CD14-positive monocyte (primary cell): ENCODE measurements at regions not wholly inside any gene's neighbourhood (a gene's known extent, or its start where the extent isn't known, plus 50 kb on each side); places are given as distances from the start of the nearest gene placed in this dataset.

ENCODE experiments used
- DNase-seq, 3 donors: peaks; one replicate each; pipeline ENCODE4 v3.0.0-alpha.2; 2011 to 2022
- H2AFZ ChIP-seq: 2 replicates; pipeline ENCODE4 v1.6.0; 2012; ENCODE audit warnings: mild to moderate bottlenecking, low read depth, low read length, inconsistent platforms; ENCODE audit not compliant: insufficient read depth, poor library complexity, severe bottlenecking
- H3K27ac ChIP-seq, 2 donors: 1 replicate in 1 of 2; 2 replicates in 1 of 2; pipeline ENCODE4 v1.5.1; 2012 to 2013; ENCODE audit warnings: low read length in 2 of 2, control low read depth in 1 of 2, inconsistent platforms in 1 of 2, low read depth in 1 of 2, mild to moderate bottlenecking in 1 of 2
- H3K27me3 ChIP-seq, 2 donors: one replicate each; pipeline versions ENCODE4 v1.6.0 to v1.6.1; 2011 to 2013; ENCODE audit warnings: low read length in 2 of 2; ENCODE audit not compliant: control insufficient read depth in 2 of 2, insufficient read depth in 2 of 2
- H3K36me3 ChIP-seq, 2 donors: replicated peaks in 1 of 2; 1 replicate in 1 of 2; 2 replicates in 1 of 2; pipeline versions ENCODE4 v1.5.1 to v1.6.1; 2012 to 2013; ENCODE audit warnings: low read length in 2 of 2, control low read depth in 1 of 2, inconsistent platforms in 1 of 2, mild to moderate bottlenecking in 1 of 2; ENCODE audit not compliant: insufficient read depth in 2 of 2, control insufficient read depth in 1 of 2
- H3K4me1 ChIP-seq, 2 donors: 1 replicate in 1 of 2; 2 replicates in 1 of 2; pipeline versions ENCODE4 v1.5.1 to v1.6.1; 2012 to 2013; ENCODE audit warnings: low read length in 2 of 2, control low read depth in 1 of 2, inconsistent platforms in 1 of 2, mild to moderate bottlenecking in 1 of 2, moderate library complexity in 1 of 2; ENCODE audit not compliant: insufficient read depth in 2 of 2, control insufficient read depth in 1 of 2
- H3K4me2 ChIP-seq: replicated peaks from 2 replicates; pipeline ENCODE3; 2012; ENCODE audit warnings: low read length, moderate library complexity, mild to moderate bottlenecking; ENCODE audit not compliant: poor library complexity, severe bottlenecking; ENCODE audit errors: extremely low read depth
- H3K4me3 ChIP-seq, 3 experiments: fragments of 200-600 bp in 1 of 3; sonication (generic) in 1 of 3; replicated peaks in 1 of 3; 1 replicate in 2 of 3; 2 replicates in 1 of 3; pipeline ENCODE4 v1.5.1; 2011 to 2013; ENCODE audit warnings: low read length in 3 of 3, mild to moderate bottlenecking in 3 of 3, control low read depth in 2 of 3, low read depth in 2 of 3, inconsistent platforms in 1 of 3, moderate library complexity in 1 of 3
- H3K79me2 ChIP-seq: 2 replicates; pipeline ENCODE4 v1.6.0; 2012; ENCODE audit warnings: mild to moderate bottlenecking, control low read depth, inconsistent platforms, low read length, moderate library complexity; ENCODE audit not compliant: insufficient read depth
- H3K9ac ChIP-seq: 2 replicates; pipeline ENCODE4 v1.6.0; 2017; ENCODE audit warnings: low read length, mild to moderate bottlenecking; ENCODE audit not compliant: insufficient read depth, poor library complexity, severe bottlenecking
- H3K9me3 ChIP-seq, 2 donors: replicated peaks in 1 of 2; 1 replicate in 1 of 2; 2 replicates in 1 of 2; pipeline versions ENCODE4 v1.5.1 to v1.6.1; 2012 to 2013; ENCODE audit warnings: low read length in 2 of 2, control low read depth in 1 of 2; ENCODE audit not compliant: control insufficient read depth in 1 of 2, insufficient read depth in 1 of 2
- H4K20me1 ChIP-seq: 2 replicates; pipeline ENCODE4 v1.6.0; 2012; ENCODE audit warnings: mild to moderate bottlenecking, low read length, control low read depth, moderate library complexity; ENCODE audit not compliant: insufficient read depth
- H3K27ac Mint-ChIP-seq, 7 donors: one replicate each; pipeline ENCODE4 v1.8.0; 2020; ENCODE audit warnings: mild to moderate bottlenecking in 7 of 7, mixed read lengths in 7 of 7, moderate library complexity in 6 of 7, inconsistent platforms in 2 of 7
- H3K27me3 Mint-ChIP-seq, 3 donors: one replicate each; pipeline ENCODE4 v1.8.0; 2021 to 2022; ENCODE audit warnings: low read depth in 3 of 3, mild to moderate bottlenecking in 3 of 3, mixed read lengths in 3 of 3, moderate library complexity in 3 of 3, inconsistent platforms in 1 of 3
- H3K36me3 Mint-ChIP-seq, 2 donors: one replicate each; pipeline ENCODE4 v1.8.0; 2020; ENCODE audit warnings: mixed read lengths in 2 of 2, inconsistent platforms in 1 of 2, mild to moderate bottlenecking in 1 of 2
- H3K4me1 Mint-ChIP-seq: one replicate; pipeline ENCODE4 v1.8.0; 2020; ENCODE audit warnings: mild to moderate bottlenecking, mixed read lengths
- H3K4me3 Mint-ChIP-seq, 2 donors: one replicate each; pipeline ENCODE4 v1.8.0; 2020; ENCODE audit warnings: mild to moderate bottlenecking in 2 of 2, mixed read lengths in 2 of 2, moderate library complexity in 1 of 2
- H3K9me3 Mint-ChIP-seq, 7 donors: one replicate each; pipeline ENCODE4 v1.8.0; 2020 to 2022; ENCODE audit warnings: mixed read lengths in 7 of 7, mild to moderate bottlenecking in 6 of 7, moderate library complexity in 6 of 7, inconsistent platforms in 2 of 7
- WGBS: methylation state at CpG from one replicate; pipeline ENCODE4 v1.1.5; 2013; ENCODE audit warnings: missing lambda C conversion rate; ENCODE audit not compliant: insufficient coverage; 5-methylcytosine and 5-hydroxymethylcytosine counted together
- intact Hi-C, 2 donors: fragments of 100-400 bp; cut with micrococcal nuclease; formaldehyde crosslinking; loops; one replicate each; pipeline versions ENCODE4 v1.15.0 to v1.15.1; 2023
- TF ChIP-seq, protein P1 (sequence below): fragments of 200-600 bp; IDR thresholded peaks from one replicate; pipeline ENCODE4 v1.8.0; 2022; ENCODE audit warnings: antibody characterized with exemption, mild to moderate bottlenecking

DNA sequence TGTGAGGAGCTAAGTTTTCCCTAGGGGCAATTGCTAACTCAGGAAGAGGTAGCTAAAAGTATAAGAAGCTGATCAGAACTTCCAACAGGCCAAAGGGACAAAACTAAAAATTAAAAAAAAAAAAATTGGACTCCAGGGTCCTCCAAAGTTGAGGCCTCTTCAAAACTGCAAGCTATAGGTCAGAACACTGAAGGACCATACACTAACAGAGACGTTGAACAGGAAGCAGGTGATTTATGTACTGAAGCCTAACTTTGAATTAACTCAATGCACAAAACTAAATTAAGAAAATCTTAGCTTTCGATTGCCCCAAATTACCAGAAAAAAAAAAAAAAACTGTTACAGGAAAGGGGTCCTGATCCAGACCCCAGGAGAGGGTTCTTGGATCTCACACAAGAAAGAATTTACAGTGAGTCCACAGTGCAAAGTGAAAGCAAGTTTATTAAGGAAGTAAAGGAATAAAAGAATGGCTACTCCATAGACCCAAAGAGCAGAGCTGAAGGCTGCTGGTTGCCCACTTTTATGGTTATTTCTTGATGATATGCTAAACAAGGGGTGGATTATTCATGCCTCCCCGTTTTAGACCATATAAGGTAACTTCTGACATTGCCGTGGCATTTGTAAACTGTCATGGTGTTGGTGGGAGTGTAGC, 442.8 kb upstream of the NECTIN3 start:
- H4K20me1 ChIP-seq, result no peaks in the 10 kb centered on the region
- Mint-ChIP-seq H3K36me3 (no peaks in the 10 kb centered on the region), H3K4me1 (peaks cover 4% of the 10 kb centered on the region), H3K9me3 (peaks cover 0 to 4% (median 2%) of the 10 kb centered on the region in 7 donors), H3K27me3 (no peaks in the 10 kb centered on the region), H3K4me3 (no peak overlapping the region), H3K27ac (no peak overlapping the region)
- TF ChIP-seq, protein P1, sequence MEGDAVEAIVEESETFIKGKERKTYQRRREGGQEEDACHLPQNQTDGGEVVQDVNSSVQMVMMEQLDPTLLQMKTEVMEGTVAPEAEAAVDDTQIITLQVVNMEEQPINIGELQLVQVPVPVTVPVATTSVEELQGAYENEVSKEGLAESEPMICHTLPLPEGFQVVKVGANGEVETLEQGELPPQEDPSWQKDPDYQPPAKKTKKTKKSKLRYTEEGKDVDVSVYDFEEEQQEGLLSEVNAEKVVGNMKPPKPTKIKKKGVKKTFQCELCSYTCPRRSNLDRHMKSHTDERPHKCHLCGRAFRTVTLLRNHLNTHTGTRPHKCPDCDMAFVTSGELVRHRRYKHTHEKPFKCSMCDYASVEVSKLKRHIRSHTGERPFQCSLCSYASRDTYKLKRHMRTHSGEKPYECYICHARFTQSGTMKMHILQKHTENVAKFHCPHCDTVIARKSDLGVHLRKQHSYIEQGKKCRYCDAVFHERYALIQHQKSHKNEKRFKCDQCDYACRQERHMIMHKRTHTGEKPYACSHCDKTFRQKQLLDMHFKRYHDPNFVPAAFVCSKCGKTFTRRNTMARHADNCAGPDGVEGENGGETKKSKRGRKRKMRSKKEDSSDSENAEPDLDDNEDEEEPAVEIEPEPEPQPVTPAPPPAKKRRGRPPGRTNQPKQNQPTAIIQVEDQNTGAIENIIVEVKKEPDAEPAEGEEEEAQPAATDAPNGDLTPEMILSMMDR, result no peak
- no peaks in the 10 kb centered on the region for H3K9me3 ChIP-seq
- no peaks in the 10 kb centered on the region for H3K36me3 ChIP-seq
- 88% methylated on average over 2 of the region's 4 CpGs for WGBS
- intact Hi-C loops, result no loop called here
- DNase-seq, result no peak
- no peak overlapping the region for H3K9ac ChIP-seq
- H3K27ac ChIP-seq, result no peak overlapping the region
- no peak overlapping the region for H3K4me3 ChIP-seq
- H2AFZ ChIP-seq, result no peak overlapping the region
- H3K4me2 ChIP-seq, result no peak overlapping the region
- no peaks in the 10 kb centered on the region for H3K4me1 ChIP-seq
- no peaks in the 10 kb centered on the region for H3K27me3 ChIP-seq
- no peaks in the 10 kb centered on the region for H3K79me2 ChIP-seq

DNA sequence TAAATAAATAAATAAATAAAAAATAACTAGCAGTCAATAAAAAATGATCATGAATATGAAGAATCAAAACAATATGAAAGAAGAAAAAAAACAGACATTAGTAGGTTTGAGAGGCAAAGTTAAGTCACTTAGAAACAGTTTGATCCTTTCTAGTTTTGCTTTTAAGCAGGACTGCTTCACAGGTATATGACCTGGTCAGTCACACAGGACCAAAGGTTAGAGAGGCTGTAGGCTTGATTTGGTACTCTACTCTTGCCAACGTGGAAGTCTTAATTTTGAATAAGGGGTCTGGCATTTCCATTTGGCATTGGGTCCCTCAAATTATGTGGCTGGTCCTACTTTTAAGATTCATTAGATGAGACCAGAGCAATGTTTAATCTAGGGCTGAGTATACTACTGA, 441.7 kb upstream of the NECTIN3 start:
- no peaks in the 10 kb centered on the region for H3K4me1 ChIP-seq
- no peak overlapping the region for H3K4me3 ChIP-seq
- Mint-ChIP-seq H3K27ac (no peak overlapping the region), H3K36me3 (no peaks in the 10 kb centered on the region), H3K9me3 (peaks cover 0 to 4% (median 2%) of the 10 kb centered on the region in 7 donors), H3K4me1 (peaks cover 4% of the 10 kb centered on the region), H3K4me3 (no peak overlapping the region), H3K27me3 (no peaks in the 10 kb centered on the region)
- H3K9me3 ChIP-seq, result no peaks in the 10 kb centered on the region
- H3K4me2 ChIP-seq, result no peak overlapping the region
- no peaks in the 10 kb centered on the region for H3K27me3 ChIP-seq
- whole genome bisulfite sequencing, result 80% methylated on average over 1 of the region's 1 CpG
- no peaks in the 10 kb centered on the region for H3K36me3 ChIP-seq
- no peaks in the 10 kb centered on the region for H3K79me2 ChIP-seq
- H2AFZ ChIP-seq, result no peak overlapping the region
- no peaks in the 10 kb centered on the region for H4K20me1 ChIP-seq
- no peak for DNase-seq
- H3K27ac ChIP-seq, result no peak overlapping the region
- intact Hi-C loops, result no loop called here
- TF ChIP-seq, protein P1, result no peak
- no peak overlapping the region for H3K9ac ChIP-seq
